ENCODE measurements at regions not wholly inside any gene's neighbourhood (a gene's known extent, or its start where the extent isn't known, plus 50 kb on each side); places are given as distances from the start of the nearest gene placed in this dataset.

GRCh38 chr3:159846255-159846654 is 142.4 kb upstream of the IL12A start:
- TF ChIP-seq CTCF (IDR thresholded peaks at IDR 0.05) (no peak), POLR2A (IDR thresholded peaks at IDR 0.05) (no peak)

Data from gastroesophageal sphincter (tissue), 3 donors.